ENCODE measurements at regions not wholly inside any gene's neighbourhood (a gene's known extent, or its start where the extent isn't known, plus 50 kb on each side); places are given as distances from the start of the nearest gene placed in this dataset.

DNA sequence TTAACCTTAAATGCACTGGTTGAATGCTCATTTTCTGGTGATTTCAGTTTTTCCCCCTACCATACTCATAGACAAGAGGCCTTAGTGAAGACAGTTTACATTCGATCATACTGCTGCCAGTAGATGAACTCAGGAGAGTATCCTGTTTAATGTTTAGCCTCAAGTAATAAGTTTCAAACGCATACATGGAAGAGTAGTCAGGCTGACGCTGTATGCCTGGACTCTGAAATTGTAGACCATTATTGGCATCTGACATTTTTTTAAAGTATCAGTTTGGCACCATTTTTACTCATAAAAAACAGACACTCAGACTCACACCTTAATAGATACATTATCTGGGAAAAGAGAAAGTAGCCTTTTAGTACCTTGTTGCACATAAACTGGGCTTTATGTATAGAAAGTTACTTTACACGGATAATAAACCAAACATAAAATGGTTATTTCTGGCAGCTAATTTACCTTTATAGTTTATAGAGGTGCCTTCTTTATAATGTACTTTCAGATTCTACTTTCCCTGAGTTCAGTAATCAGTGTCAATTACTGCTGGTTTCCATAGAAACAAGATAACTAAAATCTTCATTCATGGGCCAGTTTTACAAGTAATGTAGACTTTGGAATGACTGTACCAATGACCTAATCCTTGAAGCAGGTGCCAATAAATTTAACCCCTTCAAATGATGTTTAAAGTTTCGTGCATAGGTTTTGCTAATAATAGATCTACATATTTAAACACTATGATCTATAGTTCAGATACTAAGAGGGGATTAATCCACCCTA is 183.8 kb upstream of the ITGA1 start:
- no peak for TF ChIP-seq GATA2 (IDR thresholded peaks at IDR 0.05; ENCODE audit: low read depth, low read length)
- no peak for TF ChIP-seq GATA3 (IDR thresholded peaks at IDR 0.05; ENCODE audit: low read depth, low read length)

Data from SH-SY5Y (cell line).